Adrenal gland (tissue), 5 donors: ENCODE measurements at regions not wholly inside any gene's neighbourhood (a gene's known extent, or its start where the extent isn't known, plus 50 kb on each side); places are given as distances from the start of the nearest gene placed in this dataset.

Source experiments
- CTCF ChIP-seq, 6 experiments: fragments of 450-650 bp in 4 of 6; fragments of 200-600 bp in 2 of 6; sonication (generic) in 1 of 6; IDR thresholded peaks; 1 replicate in 5 of 6; 2 replicates in 1 of 6; pipeline versions ENCODE4 v1.5.1 to v1.8.0; 2016 to 2021; ENCODE audit warnings: antibody characterized with exemption in 6 of 6, mild to moderate bottlenecking in 2 of 6, moderate library complexity in 1 of 6
- POLR2A ChIP-seq, 2 donors: fragments of 450-650 bp; IDR thresholded peaks; one replicate each; pipeline ENCODE4 v1.6.1; 2017; ENCODE audit warnings: antibody characterized with exemption in 2 of 2, mild to moderate bottlenecking in 2 of 2, moderate library complexity in 1 of 2
- donor health status: DM: no; HTN: no; CAD: no.

DNA sequence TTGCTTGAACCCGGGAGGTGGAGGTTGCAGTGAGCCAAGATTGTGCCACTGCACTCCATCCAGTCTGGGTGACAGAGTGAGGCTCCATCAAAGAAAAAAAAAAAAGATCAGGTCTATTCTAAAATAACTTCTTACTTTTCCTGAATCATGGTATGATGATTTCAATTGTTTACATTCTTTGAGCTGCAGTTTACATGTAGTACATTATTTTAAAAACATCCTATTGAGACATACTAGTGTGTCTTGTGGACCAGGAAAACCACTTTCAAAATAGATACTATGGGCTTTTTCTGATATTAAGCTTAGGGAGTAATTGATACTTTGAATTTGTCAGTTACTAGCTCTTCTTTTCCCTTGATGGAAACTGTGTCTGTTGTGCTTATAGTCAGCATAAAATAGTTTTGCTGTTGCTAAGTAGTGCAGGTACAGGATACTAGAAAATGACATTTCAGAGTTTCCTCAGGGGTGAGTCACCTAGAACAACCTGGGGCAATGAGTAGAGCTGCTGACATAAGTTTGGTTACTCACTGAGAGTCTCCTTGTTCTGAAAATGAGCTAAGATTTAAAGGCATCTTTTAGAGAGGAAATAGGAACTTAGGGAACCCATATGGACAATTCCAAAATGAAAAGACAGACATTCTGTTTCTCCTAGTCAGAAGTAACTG, 53.2 kb upstream of the C4orf54 start:
- TF ChIP-seq CTCF (IDR thresholded peaks at IDR 0.05) (no peak), POLR2A (IDR thresholded peaks at IDR 0.05) (no peak)
